Osteocyte (in vitro differentiated cells): ENCODE measurements at regions not wholly inside any gene's neighbourhood (a gene's known extent, or its start where the extent isn't known, plus 50 kb on each side); places are given as distances from the start of the nearest gene placed in this dataset.
A peak's percentile ranks its signal among the peaks of the same experiment; 100 is the strongest.

Experiments used
- DNase-seq: peaks from one replicate; pipeline ENCODE4 v3.0.0; 2021; ENCODE audit warnings: mixed read lengths; ENCODE audit not compliant: unreplicated experiment; ENCODE audit errors: extremely low spot score
- H3K27ac Mint-ChIP-seq: one replicate; pipeline ENCODE4 v1.8.0; 2021; ENCODE audit warnings: mild to moderate bottlenecking, mixed read lengths; ENCODE audit not compliant: unreplicated experiment
- H3K27me3 Mint-ChIP-seq: one replicate; pipeline ENCODE4 v1.8.0; 2021; ENCODE audit warnings: mixed read lengths; ENCODE audit not compliant: unreplicated experiment
- H3K36me3 Mint-ChIP-seq: one replicate; pipeline ENCODE4 v1.8.0; 2021; ENCODE audit warnings: mixed read lengths; ENCODE audit not compliant: unreplicated experiment
- H3K4me1 Mint-ChIP-seq: one replicate; pipeline ENCODE4 v1.8.0; 2021; ENCODE audit warnings: mixed read lengths; ENCODE audit not compliant: unreplicated experiment
- H3K4me3 Mint-ChIP-seq: one replicate; pipeline ENCODE4 v1.8.0; 2021; ENCODE audit warnings: mild to moderate bottlenecking, moderate library complexity, mixed read lengths; ENCODE audit not compliant: unreplicated experiment
- H3K9me3 Mint-ChIP-seq: one replicate; pipeline ENCODE4 v1.8.0; 2021; ENCODE audit warnings: mixed read lengths; ENCODE audit not compliant: unreplicated experiment
- TF ChIP-seq, protein P1 (sequence below): fragments of 200-600 bp; sonication (generic); IDR thresholded peaks from 2 replicates; pipeline ENCODE4 v1.5.0; 2021; ENCODE audit warnings: antibody characterized with exemption, mild to moderate bottlenecking, moderate library complexity

DNA sequence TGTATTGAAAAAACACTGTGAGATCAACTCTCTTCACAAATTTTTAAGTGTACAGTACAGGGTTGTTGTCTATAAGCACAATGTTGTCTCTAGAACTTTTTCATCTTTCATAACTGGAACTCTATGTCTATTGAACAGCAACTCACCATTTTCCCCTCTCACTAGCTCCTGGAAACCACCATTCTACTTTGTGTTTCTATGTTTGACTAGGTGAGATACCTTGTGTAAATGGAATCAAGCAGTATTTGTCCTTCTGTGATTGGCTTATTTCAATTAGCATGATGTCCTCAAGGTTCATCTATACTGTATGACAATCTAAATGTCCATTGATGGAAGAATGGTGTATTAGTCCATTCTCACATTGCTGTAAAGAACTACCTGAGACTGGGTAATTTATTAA lies 210.1 kb upstream of the FUT9 start:
- no peak for DNase-seq
- H3K4me1 Mint-ChIP-seq: no peaks in the 10 kb centered on the region
- H3K27ac Mint-ChIP-seq: no peak overlapping the region
- no peaks in the 10 kb centered on the region for H3K36me3 Mint-ChIP-seq
- no peaks in the 10 kb centered on the region for H3K27me3 Mint-ChIP-seq
- no peak overlapping the region for H3K4me3 Mint-ChIP-seq
- TF ChIP-seq, protein P1, sequence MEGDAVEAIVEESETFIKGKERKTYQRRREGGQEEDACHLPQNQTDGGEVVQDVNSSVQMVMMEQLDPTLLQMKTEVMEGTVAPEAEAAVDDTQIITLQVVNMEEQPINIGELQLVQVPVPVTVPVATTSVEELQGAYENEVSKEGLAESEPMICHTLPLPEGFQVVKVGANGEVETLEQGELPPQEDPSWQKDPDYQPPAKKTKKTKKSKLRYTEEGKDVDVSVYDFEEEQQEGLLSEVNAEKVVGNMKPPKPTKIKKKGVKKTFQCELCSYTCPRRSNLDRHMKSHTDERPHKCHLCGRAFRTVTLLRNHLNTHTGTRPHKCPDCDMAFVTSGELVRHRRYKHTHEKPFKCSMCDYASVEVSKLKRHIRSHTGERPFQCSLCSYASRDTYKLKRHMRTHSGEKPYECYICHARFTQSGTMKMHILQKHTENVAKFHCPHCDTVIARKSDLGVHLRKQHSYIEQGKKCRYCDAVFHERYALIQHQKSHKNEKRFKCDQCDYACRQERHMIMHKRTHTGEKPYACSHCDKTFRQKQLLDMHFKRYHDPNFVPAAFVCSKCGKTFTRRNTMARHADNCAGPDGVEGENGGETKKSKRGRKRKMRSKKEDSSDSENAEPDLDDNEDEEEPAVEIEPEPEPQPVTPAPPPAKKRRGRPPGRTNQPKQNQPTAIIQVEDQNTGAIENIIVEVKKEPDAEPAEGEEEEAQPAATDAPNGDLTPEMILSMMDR: no peak
- H3K9me3 Mint-ChIP-seq: no peaks in the 10 kb centered on the region

DNA sequence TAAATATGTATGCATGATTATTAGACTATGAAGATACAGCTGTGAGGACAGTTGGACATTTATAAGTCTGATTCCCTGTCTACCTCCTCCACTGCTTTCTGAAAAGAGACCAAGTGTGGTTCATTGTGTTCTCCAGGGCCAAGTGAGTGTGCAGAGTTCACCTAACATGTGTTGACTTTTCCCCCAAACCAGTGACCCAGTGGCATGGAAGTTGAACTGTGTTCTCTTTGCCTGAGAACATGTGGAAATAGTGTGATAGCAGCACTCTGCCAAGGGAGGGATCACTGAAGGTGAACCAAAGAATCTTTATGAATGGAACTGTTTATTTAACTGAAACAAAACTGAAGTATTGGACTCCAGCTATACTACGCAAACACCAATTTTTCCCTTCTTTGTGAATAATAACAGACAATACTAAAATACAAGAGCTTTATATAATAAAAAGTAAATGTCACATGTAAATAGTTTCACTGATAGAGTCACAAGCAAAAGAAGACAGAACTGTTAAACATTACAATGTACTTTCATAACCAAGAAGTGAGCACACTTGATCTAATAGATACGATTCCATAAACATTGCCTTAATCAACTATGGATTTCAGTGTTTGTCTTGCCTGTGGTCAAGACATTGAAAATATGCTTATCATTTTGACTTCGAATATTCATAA lies 200.3 kb upstream of the FUT9 start:
- H3K4me1 Mint-ChIP-seq: no peaks in the 10 kb centered on the region
- TF ChIP-seq, protein P1: no peak
- DNase-seq: no peak
- H3K27me3 Mint-ChIP-seq: no peaks in the 10 kb centered on the region
- H3K9me3 Mint-ChIP-seq: peaks cover 6% of the 10 kb centered on the region
- H3K36me3 Mint-ChIP-seq: no peaks in the 10 kb centered on the region
- no peak overlapping the region for H3K27ac Mint-ChIP-seq
- H3K4me3 Mint-ChIP-seq: no peak overlapping the region

DNA sequence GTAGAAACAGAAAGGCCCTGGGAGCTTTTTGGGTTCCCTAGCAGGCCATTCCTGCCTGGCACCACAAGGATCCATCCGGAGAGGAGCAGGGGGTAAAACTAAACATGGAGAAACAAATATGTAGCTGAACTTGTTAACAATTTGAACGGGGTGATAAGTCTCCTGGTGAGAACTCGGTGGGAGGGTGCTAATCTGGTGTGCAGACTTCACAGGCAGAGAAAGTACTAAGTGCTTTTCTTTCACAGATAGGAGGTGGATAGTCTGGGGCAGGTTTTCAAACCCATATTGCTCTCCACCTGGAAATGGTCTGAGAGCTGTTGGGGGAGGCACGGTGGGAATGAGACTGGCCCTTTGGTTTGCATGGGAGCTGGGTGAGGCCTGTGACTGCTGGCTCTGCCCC lies 196.3 kb upstream of the FUT9 start:
- H3K4me1 Mint-ChIP-seq: no peaks in the 10 kb centered on the region
- H3K27ac Mint-ChIP-seq: no peak overlapping the region
- no peaks in the 10 kb centered on the region for H3K36me3 Mint-ChIP-seq
- no peaks in the 10 kb centered on the region for H3K27me3 Mint-ChIP-seq
- no peak overlapping the region for H3K4me3 Mint-ChIP-seq
- no peak for DNase-seq
- peaks cover 31% of the 10 kb centered on the region for H3K9me3 Mint-ChIP-seq
- TF ChIP-seq, protein P1: no peak

DNA sequence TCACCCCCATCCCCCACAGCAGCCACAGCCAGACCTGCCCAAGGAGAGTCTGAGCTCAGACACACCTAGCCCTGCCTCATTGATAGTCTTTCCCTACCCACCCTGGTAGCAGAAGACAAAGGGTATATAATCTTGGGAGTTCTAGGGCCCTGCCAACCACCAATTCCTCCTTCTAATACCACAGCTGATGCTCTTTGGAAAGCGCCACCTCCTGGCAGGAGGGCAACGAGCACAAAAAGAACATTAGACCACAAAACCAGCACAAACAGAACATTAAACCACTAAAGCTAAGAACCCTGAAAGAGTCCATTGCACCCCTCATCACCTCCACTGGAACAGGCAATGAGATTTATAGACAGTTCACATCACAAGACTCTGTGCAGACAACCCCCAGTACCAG lies 195.8 kb upstream of the FUT9 start:
- H3K9me3 Mint-ChIP-seq: peaks cover 31% of the 10 kb centered on the region
- no peaks in the 10 kb centered on the region for H3K27me3 Mint-ChIP-seq
- H3K36me3 Mint-ChIP-seq: no peaks in the 10 kb centered on the region

DNA sequence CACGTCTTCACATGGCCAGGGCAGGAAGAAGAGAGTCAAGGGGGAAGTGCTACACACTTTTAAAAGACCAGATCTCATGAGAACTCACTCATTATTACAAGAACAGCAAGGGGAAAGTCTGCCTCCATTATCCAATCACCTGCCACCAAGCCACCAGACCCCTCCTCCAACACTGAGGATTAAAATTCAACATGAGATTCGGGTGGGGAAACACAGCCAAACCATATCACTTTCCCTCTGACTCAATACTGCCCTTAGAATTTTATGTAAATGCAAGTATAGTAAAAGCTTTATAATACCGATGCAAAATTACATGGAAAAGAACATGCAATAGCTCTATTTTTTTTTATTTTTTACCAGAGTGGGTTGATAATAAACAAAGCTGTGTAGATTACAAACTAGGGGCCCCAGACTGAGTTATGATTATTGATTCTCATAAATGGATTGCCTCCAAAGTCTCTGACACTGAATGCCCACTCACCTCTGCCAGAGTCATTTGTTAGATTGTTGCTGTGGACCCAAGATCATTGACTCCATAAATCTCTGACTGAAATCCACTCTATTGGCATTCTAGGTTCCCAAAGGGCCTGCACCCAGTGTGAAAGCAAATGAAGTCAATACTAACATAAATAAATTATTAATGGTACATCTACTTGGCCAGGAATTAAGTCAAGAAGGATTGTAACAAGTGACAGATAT lies 184.8 kb upstream of the FUT9 start:
- Mint-ChIP-seq H3K27me3 (no peaks in the 10 kb centered on the region), H3K4me1 (no peaks in the 10 kb centered on the region), H3K9me3 (no peaks in the 10 kb centered on the region), H3K4me3 (no peak overlapping the region), H3K36me3 (no peaks in the 10 kb centered on the region), H3K27ac (no peak overlapping the region)
- DNase-seq: no peak
- TF ChIP-seq, protein P1: no peak

More for the DNA sequence above, 195.8 kb upstream of the FUT9 start:
- TF ChIP-seq, protein P1: peak; percentile 17
- H3K27ac Mint-ChIP-seq: no peak overlapping the region
- no peaks in the 10 kb centered on the region for H3K4me1 Mint-ChIP-seq
- H3K4me3 Mint-ChIP-seq: no peak overlapping the region
- no peak for DNase-seq
